ENCODE measurements at regions not wholly inside any gene's neighbourhood (a gene's known extent, or its start where the extent isn't known, plus 50 kb on each side); places are given as distances from the start of the nearest gene placed in this dataset.

GRCh38 chr5:13640270-13640669 lies 304.2 kb downstream of the DNAH5 start:
- no peak for DNase-seq (ENCODE audit: low spot score)
- no peak overlapping the region for H3K4me2 ChIP-seq (ENCODE audit: low read length)
- no peaks in the 10 kb centered on the region for H4K20me1 ChIP-seq (ENCODE audit: insufficient read depth, low read length)
- H3K79me2 ChIP-seq (ENCODE audit: insufficient read depth, low read depth, low read length), result no peaks in the 10 kb centered on the region
- ChIA-PET CTCF (ENCODE audit: unreplicated experiment) (no interaction called here), POLR2A (no interaction called here)
- TF ChIP-seq CTCF (conservative IDR thresholded peaks at IDR 0.05; ENCODE audit: low read length) (no peak), EZH2phosphoT487 (IDR thresholded peaks at IDR 0.05; ENCODE audit: borderline replicate concordance, low read depth, low read length) (no peak)
- H3K9me3 ChIP-seq (ENCODE audit: low read length), result no peaks in the 10 kb centered on the region
- H3K27ac ChIP-seq (ENCODE audit: low read depth, low read length, poor library complexity, severe bottlenecking), result no peak overlapping the region
- H3K36me3 ChIP-seq (ENCODE audit: insufficient read depth, low read length), result no peaks in the 10 kb centered on the region
- no peak overlapping the region for H2AFZ ChIP-seq (ENCODE audit: low read length)
- intact Hi-C loops (cut with micrococcal nuclease; ENCODE audit: unreplicated experiment), result no loop called here
- no peaks in the 10 kb centered on the region for H3K4me1 ChIP-seq (ENCODE audit: insufficient read depth, low read length, poor library complexity, severe bottlenecking)
- no TSS peak for BruUV-seq (replicated peaks)
- H3K4me3 ChIP-seq (ENCODE audit: low read depth, low read length, poor library complexity, severe bottlenecking), result no peak overlapping the region
- H3K9me2 ChIP-seq (ENCODE audit: insufficient read depth, low read length), result no peaks in the 10 kb centered on the region

GRCh38 chr5:13632676-13633075 lies 311.8 kb downstream of the DNAH5 start:
- Histone ChIP-seq H3K9me2 (ENCODE audit: insufficient read depth, low read length) (no peaks in the 10 kb centered on the region), H3K27ac (ENCODE audit: low read depth, low read length, poor library complexity, severe bottlenecking) (no peak overlapping the region), H3K4me3 (ENCODE audit: low read depth, low read length, poor library complexity, severe bottlenecking) (no peak overlapping the region), H3K79me2 (ENCODE audit: insufficient read depth, low read depth, low read length) (no peaks in the 10 kb centered on the region), H2AFZ (ENCODE audit: low read length) (no peak overlapping the region), H3K36me3 (ENCODE audit: insufficient read depth, low read length) (no peaks in the 10 kb centered on the region), H3K9me3 (ENCODE audit: low read length) (no peaks in the 10 kb centered on the region), H3K4me1 (ENCODE audit: insufficient read depth, low read length, poor library complexity, severe bottlenecking) (no peaks in the 10 kb centered on the region), H4K20me1 (ENCODE audit: insufficient read depth, low read length) (no peaks in the 10 kb centered on the region), H3K4me2 (ENCODE audit: low read length) (no peak overlapping the region)
- intact Hi-C loops (cut with micrococcal nuclease; ENCODE audit: unreplicated experiment), result no loop called here
- TF ChIP-seq CTCF (conservative IDR thresholded peaks at IDR 0.05; ENCODE audit: low read length) (no peak), EZH2phosphoT487 (IDR thresholded peaks at IDR 0.05; ENCODE audit: borderline replicate concordance, low read depth, low read length) (no peak)
- no peak for DNase-seq (ENCODE audit: low spot score)
- POLR2A ChIA-PET, result no interaction called here
- CTCF ChIA-PET (ENCODE audit: unreplicated experiment), result no interaction called here
- no TSS peak for BruUV-seq (replicated peaks)

GRCh38 chr5:13629218-13629617 lies 315.3 kb downstream of the DNAH5 start:
- H4K20me1 ChIP-seq (ENCODE audit: insufficient read depth, low read length), result no peaks in the 10 kb centered on the region
- BruUV-seq (replicated peaks), result no TSS peak
- H3K9me3 ChIP-seq (ENCODE audit: low read length), result no peaks in the 10 kb centered on the region
- intact Hi-C loops (cut with micrococcal nuclease; ENCODE audit: unreplicated experiment), result no loop called here
- no peaks in the 10 kb centered on the region for H3K9me2 ChIP-seq (ENCODE audit: insufficient read depth, low read length)
- TF ChIP-seq CTCF (conservative IDR thresholded peaks at IDR 0.05; ENCODE audit: low read length) (no peak), EZH2phosphoT487 (IDR thresholded peaks at IDR 0.05; ENCODE audit: borderline replicate concordance, low read depth, low read length) (no peak)
- POLR2A ChIA-PET, result no interaction called here
- no peak overlapping the region for H3K4me2 ChIP-seq (ENCODE audit: low read length)
- no peaks in the 10 kb centered on the region for H3K4me1 ChIP-seq (ENCODE audit: insufficient read depth, low read length, poor library complexity, severe bottlenecking)
- H3K79me2 ChIP-seq (ENCODE audit: insufficient read depth, low read depth, low read length), result no peaks in the 10 kb centered on the region
- H3K36me3 ChIP-seq (ENCODE audit: insufficient read depth, low read length), result no peaks in the 10 kb centered on the region
- no peak overlapping the region for H3K27ac ChIP-seq (ENCODE audit: low read depth, low read length, poor library complexity, severe bottlenecking)
- CTCF ChIA-PET (ENCODE audit: unreplicated experiment), result no interaction called here
- DNase-seq (ENCODE audit: low spot score), result no peak
- H3K4me3 ChIP-seq (ENCODE audit: low read depth, low read length, poor library complexity, severe bottlenecking), result no peak overlapping the region
- no peak overlapping the region for H2AFZ ChIP-seq (ENCODE audit: low read length)
